ENCODE measurements at regions not wholly inside any gene's neighbourhood (a gene's known extent, or its start where the extent isn't known, plus 50 kb on each side); places are given as distances from the start of the nearest gene placed in this dataset.

- H3K4me1 ChIP-seq (ENCODE audit: low read length), result no peaks in the 10 kb centered on the region
- no peak overlapping the region for H3K4me3 ChIP-seq (ENCODE audit: low read length)
- H3K36me3 ChIP-seq (replicated peaks; ENCODE audit: insufficient read depth, low read length), result no peaks in the 10 kb centered on the region
- H3F3A ChIP-seq (ENCODE audit: insufficient read depth, low read length), result no peaks in the 10 kb centered on the region
- no peaks in the 10 kb centered on the region for H3K27me3 ChIP-seq (replicated peaks; ENCODE audit: insufficient read depth, low read length)
- H3K4me2 ChIP-seq (ENCODE audit: low read depth, low read length), result no peak overlapping the region
- no peaks in the 10 kb centered on the region for H3K79me2 ChIP-seq (ENCODE audit: low read length)
- no peak overlapping the region for H3K9ac ChIP-seq (ENCODE audit: low read length)
- H3K27ac ChIP-seq (ENCODE audit: low read length), result no peak overlapping the region
- DNase-seq, result no peak
- no peaks in the 10 kb centered on the region for H3K9me3 ChIP-seq (replicated peaks; ENCODE audit: insufficient read depth, low read length)
- no peaks in the 10 kb centered on the region for H4K20me1 ChIP-seq (ENCODE audit: insufficient read depth, low read length)
- H3K9me2 ChIP-seq (replicated peaks; ENCODE audit: insufficient read depth, low read length), result no peaks in the 10 kb centered on the region
- TF ChIP-seq EZH2 (optimal IDR thresholded peaks at IDR 0.05; ENCODE audit: low read depth, low read length) (no peak), CTCF (IDR thresholded peaks at IDR 0.05; ENCODE audit: low read length) (no peak), EZH2phosphoT487 (IDR thresholded peaks at IDR 0.05; ENCODE audit: low read length) (no peak)
- no peak overlapping the region for H2AFZ ChIP-seq (ENCODE audit: low read length)
These were observed 434.0 kb downstream of the NFIB start for GRCh38 chr9:13879981-13880380.

GRCh38 chr9:13879011-13879410, 434.9 kb downstream of the NFIB start:
- Histone ChIP-seq H3F3A (ENCODE audit: insufficient read depth, low read length) (no peaks in the 10 kb centered on the region), H3K4me3 (ENCODE audit: low read length) (no peak overlapping the region), H3K4me2 (ENCODE audit: low read depth, low read length) (no peak overlapping the region), H3K9ac (ENCODE audit: low read length) (no peak overlapping the region), H3K9me3 (replicated peaks; ENCODE audit: insufficient read depth, low read length) (no peaks in the 10 kb centered on the region), H3K9me2 (replicated peaks; ENCODE audit: insufficient read depth, low read length) (no peaks in the 10 kb centered on the region), H3K36me3 (replicated peaks; ENCODE audit: insufficient read depth, low read length) (no peaks in the 10 kb centered on the region), H3K79me2 (ENCODE audit: low read length) (no peaks in the 10 kb centered on the region), H2AFZ (ENCODE audit: low read length) (no peak overlapping the region), H3K4me1 (ENCODE audit: low read length) (no peaks in the 10 kb centered on the region), H4K20me1 (ENCODE audit: insufficient read depth, low read length) (no peaks in the 10 kb centered on the region), H3K27me3 (replicated peaks; ENCODE audit: insufficient read depth, low read length) (no peaks in the 10 kb centered on the region), H3K27ac (ENCODE audit: low read length) (no peak overlapping the region)
- TF ChIP-seq EZH2phosphoT487 (IDR thresholded peaks at IDR 0.05; ENCODE audit: low read length) (no peak), EZH2 (optimal IDR thresholded peaks at IDR 0.05; ENCODE audit: low read depth, low read length) (no peak), CTCF (IDR thresholded peaks at IDR 0.05; ENCODE audit: low read length) (no peak)
- no peak for DNase-seq

GRCh38 chr9:13878241-13878711, 435.7 kb downstream of the NFIB start:
- no peaks in the 10 kb centered on the region for H3F3A ChIP-seq (ENCODE audit: insufficient read depth, low read length)
- no peaks in the 10 kb centered on the region for H3K79me2 ChIP-seq (ENCODE audit: low read length)
- no peak overlapping the region for H2AFZ ChIP-seq (ENCODE audit: low read length)
- H3K9ac ChIP-seq (ENCODE audit: low read length), result no peak overlapping the region
- no peaks in the 10 kb centered on the region for H3K9me2 ChIP-seq (replicated peaks; ENCODE audit: insufficient read depth, low read length)
- no peak overlapping the region for H3K27ac ChIP-seq (ENCODE audit: low read length)
- no peaks in the 10 kb centered on the region for H3K27me3 ChIP-seq (replicated peaks; ENCODE audit: insufficient read depth, low read length)
- TF ChIP-seq EZH2 (optimal IDR thresholded peaks at IDR 0.05; ENCODE audit: low read depth, low read length), result no peak
- TF ChIP-seq EZH2phosphoT487 (IDR thresholded peaks at IDR 0.05; ENCODE audit: low read length), result no peak
- no peak for TF ChIP-seq CTCF (IDR thresholded peaks at IDR 0.05; ENCODE audit: low read length)
- no peaks in the 10 kb centered on the region for H3K9me3 ChIP-seq (replicated peaks; ENCODE audit: insufficient read depth, low read length)
- no peak overlapping the region for H3K4me2 ChIP-seq (ENCODE audit: low read depth, low read length)
- H3K36me3 ChIP-seq (replicated peaks; ENCODE audit: insufficient read depth, low read length), result no peaks in the 10 kb centered on the region
- no peaks in the 10 kb centered on the region for H4K20me1 ChIP-seq (ENCODE audit: insufficient read depth, low read length)
- H3K4me3 ChIP-seq (ENCODE audit: low read length), result no peak overlapping the region
- H3K4me1 ChIP-seq (ENCODE audit: low read length), result no peaks in the 10 kb centered on the region
- DNase-seq, result no peak
